ENCODE measurements at regions not wholly inside any gene's neighbourhood (a gene's known extent, or its start where the extent isn't known, plus 50 kb on each side); places are given as distances from the start of the nearest gene placed in this dataset.
A peak's percentile ranks its signal among the peaks of the same experiment; 100 is the strongest.

DNA sequence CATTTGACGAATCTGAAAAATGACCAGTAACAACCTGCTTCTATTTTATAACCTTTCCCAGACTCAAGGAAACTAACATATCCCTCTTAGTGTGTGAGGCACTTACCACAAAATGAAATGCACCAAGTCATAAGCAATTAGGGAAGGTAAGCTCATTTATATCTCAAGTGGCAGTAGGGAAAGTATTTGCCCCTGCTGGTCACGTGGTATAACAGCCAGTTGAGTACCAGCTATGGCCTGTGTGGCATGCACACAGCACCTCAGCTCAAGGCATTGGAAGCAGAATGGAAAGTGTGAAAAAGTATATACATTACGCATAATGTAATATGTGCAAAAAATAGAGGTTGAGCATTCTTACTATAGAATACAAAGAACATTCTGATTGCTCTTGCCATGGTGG is 178.3 kb upstream of the GYPA start:
- Histone ChIP-seq H3K9me3 (peaks cover 3% of the 10 kb centered on the region; the same call in 1 of the 2 replicates), H3K4me3 (no peak overlapping the region), H3K27me3 (ENCODE audit: low read depth) (no peaks in the 10 kb centered on the region), H3K36me3 (replicated peaks) (no peaks in the 10 kb centered on the region), H3K4me1 (no peaks in the 10 kb centered on the region)
- in situ Hi-C loops (cut with MboI; ENCODE audit: low sequenced_read_pairs): no loop called here
- DNase-seq (ENCODE audit: low spot score in 2 of 2): no peak

DNA sequence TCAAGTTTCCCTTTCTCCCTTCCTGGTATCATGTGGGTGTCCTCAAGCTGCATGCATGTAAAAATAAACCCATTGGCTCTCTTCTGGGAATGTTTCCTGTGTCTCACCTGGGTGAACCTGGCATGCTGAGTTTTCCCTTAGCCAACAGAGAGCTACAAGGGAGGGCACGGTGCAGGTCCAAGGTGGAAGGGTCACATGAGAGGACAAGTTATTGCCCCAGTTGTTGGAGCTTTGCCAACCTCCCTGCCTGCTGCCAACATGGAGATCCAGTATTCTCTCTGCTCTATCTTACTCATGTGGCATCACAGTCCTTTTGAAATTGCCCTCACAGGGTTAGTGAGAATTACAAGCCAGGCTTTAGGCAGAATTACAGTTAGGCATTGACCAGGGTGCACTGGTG is 196.1 kb upstream of the GYPA start:
- no peaks in the 10 kb centered on the region for H3K27me3 ChIP-seq (ENCODE audit: low read depth)
- no peaks in the 10 kb centered on the region for H3K36me3 ChIP-seq (replicated peaks)
- in situ Hi-C loops (cut with MboI; ENCODE audit: low sequenced_read_pairs): no loop called here
- H3K4me1 ChIP-seq: no peaks in the 10 kb centered on the region
- DNase-seq (ENCODE audit: low spot score in 2 of 2): no peak
- no peaks in the 10 kb centered on the region for H3K9me3 ChIP-seq
- H3K4me3 ChIP-seq: no peak overlapping the region

DNA sequence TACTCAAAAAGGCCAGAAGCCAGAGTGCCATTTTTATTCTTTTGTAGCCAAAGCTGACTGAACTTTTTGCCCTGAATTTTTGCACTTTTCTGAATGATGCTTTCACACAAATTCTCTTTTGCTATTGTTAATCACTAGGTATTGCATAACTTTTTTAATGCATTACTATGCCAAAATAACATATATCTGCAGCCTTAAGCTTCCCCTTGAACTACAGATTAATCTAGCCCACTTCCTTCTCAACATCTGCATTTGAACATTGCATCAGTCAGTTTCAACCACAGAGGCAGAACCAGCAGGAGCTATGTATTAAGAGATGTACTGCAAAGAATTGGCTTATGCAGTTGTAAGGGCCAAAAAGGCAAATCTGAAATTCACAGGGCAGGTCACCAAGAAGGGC is 197.6 kb upstream of the GYPA start:
- no peaks in the 10 kb centered on the region for H3K36me3 ChIP-seq (replicated peaks)
- no peaks in the 10 kb centered on the region for H3K4me1 ChIP-seq
- H3K4me3 ChIP-seq: no peak overlapping the region
- DNase-seq (ENCODE audit: low spot score in 2 of 2): no peak
- in situ Hi-C loops (cut with MboI; ENCODE audit: low sequenced_read_pairs): no loop called here
- no peaks in the 10 kb centered on the region for H3K27me3 ChIP-seq (ENCODE audit: low read depth)
- no peaks in the 10 kb centered on the region for H3K9me3 ChIP-seq

DNA sequence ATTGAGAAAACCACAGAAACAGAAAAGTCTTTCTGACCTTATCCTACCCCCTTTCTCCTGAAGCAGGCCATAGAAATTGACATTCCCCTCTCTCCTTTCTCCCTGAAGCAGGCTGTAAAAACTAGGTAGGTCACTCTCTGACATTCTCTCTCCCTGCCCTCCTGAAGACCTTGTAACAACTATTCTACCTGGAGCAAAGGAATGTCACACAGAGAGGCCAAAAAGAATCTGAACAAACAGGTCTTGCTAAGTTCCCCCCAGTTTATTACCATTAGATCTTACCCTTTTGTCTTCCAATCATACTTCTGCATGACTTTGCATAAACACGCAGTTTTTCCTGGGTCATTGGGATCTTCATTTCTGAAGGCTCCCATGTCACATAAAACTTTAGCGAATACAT is 198.3 kb upstream of the GYPA start:
- H3K4me3 ChIP-seq: no peak overlapping the region
- no peaks in the 10 kb centered on the region for H3K27me3 ChIP-seq (ENCODE audit: low read depth)
- DNase-seq (ENCODE audit: low spot score in 2 of 2): no peak
- H3K4me1 ChIP-seq: no peaks in the 10 kb centered on the region
- H3K9me3 ChIP-seq: no peaks in the 10 kb centered on the region
- no peaks in the 10 kb centered on the region for H3K36me3 ChIP-seq (replicated peaks)
- in situ Hi-C loops (cut with MboI; ENCODE audit: low sequenced_read_pairs): no loop called here

DNA sequence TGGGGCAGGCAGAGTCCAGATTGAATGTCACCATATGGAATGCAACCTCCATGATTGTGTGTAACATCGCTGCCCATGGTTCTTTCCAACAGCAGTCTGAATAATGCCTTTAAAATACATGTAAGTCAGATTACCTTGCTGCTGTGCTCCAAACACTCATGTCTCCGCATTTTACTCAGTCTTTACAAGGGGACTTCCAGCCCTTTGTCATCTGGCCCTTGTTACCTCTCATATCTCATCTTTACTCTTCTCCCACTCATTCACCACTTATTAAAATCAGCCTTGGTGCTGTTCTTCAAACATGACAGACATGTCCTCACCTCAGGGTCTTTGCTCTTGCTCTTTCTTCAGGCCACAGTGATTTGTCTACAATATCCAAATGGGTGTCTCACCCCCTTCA is 200.4 kb upstream of the GYPA start:
- in situ Hi-C loops (cut with MboI; ENCODE audit: low sequenced_read_pairs): no loop called here
- DNase-seq (ENCODE audit: low spot score in 2 of 2): no peak
- no peaks in the 10 kb centered on the region for H3K27me3 ChIP-seq (ENCODE audit: low read depth)
- H3K36me3 ChIP-seq (replicated peaks): no peaks in the 10 kb centered on the region
- no peaks in the 10 kb centered on the region for H3K4me1 ChIP-seq
- no peak overlapping the region for H3K4me3 ChIP-seq
- no peaks in the 10 kb centered on the region for H3K9me3 ChIP-seq

DNA sequence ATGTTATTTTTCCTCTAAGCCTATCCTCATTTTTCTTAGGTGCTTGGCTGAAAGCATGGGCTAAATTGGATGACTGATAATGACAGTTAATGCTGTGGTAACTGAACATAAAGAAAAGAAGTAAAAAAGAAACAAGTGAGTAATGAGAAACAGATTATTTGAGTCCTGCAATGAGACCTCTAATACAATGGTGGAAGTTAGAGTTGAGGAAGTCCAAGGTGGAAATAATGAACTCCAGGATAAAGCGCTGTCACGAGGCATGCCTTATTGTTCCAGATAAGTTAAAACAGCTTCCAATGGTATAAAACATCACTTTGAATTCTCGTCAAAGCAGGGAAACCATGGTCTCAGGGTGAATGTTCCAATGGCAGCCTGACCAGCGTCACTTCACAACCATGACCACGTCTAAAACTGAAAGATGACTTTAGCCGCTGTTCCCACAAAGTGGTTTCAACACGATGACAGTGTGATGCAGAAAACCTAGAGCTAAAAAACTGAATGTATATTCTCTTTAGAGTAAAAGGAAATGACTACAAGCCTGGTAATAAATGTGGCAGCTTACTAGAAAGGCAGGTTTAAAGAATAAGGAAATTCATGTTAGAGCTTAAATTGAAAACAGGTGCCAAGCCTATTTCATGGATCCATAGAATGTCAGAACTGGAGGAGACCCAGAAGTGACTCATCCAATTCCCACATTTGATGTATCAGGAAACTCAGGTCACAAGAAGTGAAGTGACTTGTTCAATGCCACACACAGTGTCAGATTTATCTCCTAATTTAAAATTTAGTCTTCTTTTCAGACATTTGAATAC is 202.6 kb upstream of the GYPA start:
- in situ Hi-C loops (cut with MboI; ENCODE audit: low sequenced_read_pairs): no loop called here

DNA sequence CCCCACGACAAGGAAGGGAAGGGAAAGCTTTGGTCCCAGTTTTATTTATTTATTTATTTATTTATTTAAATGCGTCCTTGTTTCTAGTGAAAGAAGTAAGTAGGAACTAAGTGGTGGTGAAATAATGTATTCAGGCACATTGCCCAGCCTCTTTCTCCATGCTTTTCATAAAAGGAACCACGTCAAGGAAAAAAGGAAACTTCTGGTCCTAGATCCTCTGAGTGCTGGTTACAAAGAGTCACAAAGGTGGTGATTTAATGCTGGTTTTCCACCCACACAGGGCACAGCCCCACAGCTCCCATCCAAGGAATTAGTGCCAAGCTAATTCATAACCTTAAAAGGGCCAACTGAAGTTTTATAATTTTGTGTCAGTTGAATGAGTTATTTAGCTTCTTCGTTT is 206.6 kb upstream of the GYPA start:
- Histone ChIP-seq H3K4me1 (no peaks in the 10 kb centered on the region), H3K27me3 (ENCODE audit: low read depth) (peaks cover 4% of the 10 kb centered on the region; the same call in 1 of the 2 replicates), H3K36me3 (replicated peaks) (no peaks in the 10 kb centered on the region), H3K9me3 (no peaks in the 10 kb centered on the region), H3K4me3 (no peak overlapping the region)
- DNase-seq (ENCODE audit: low spot score in 2 of 2): no peak
- in situ Hi-C loops (cut with MboI; ENCODE audit: low sequenced_read_pairs): no loop called here

More for the DNA sequence above, 202.6 kb upstream of the GYPA start:
- Histone ChIP-seq H3K27me3 (ENCODE audit: low read depth) (no peaks in the 10 kb centered on the region), H3K4me1 (no peaks in the 10 kb centered on the region), H3K4me3 (no peak overlapping the region), H3K36me3 (replicated peaks) (no peaks in the 10 kb centered on the region), H3K9me3 (no peaks in the 10 kb centered on the region)
- no peak for DNase-seq (ENCODE audit: low spot score in 2 of 2)

DNA sequence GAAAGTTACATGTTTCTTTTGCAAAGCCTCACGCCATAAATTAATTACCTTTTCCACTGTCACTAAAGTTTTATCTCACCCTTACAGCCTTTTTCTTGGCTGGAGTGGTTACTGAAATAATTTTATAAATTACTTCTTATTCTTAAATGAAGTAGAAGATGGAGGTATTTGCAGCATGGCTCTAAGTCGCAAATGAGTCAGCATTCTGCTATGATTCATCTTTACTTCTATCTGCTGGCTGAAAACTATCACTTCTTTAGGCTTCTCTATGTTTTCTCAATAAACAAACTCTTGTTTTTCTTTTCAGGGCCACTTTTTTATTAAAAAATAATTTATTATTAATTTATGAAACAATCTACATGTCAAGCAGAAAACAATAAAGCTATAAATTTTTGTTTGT is 210.2 kb upstream of the GYPA start:
- no peak overlapping the region for H3K4me3 ChIP-seq
- H3K27me3 ChIP-seq (ENCODE audit: low read depth): peaks cover 4% of the 10 kb centered on the region; the same call in 1 of the 2 replicates
- in situ Hi-C loops (cut with MboI; ENCODE audit: low sequenced_read_pairs): no loop called here
- H3K36me3 ChIP-seq (replicated peaks): no peaks in the 10 kb centered on the region
- DNase-seq (ENCODE audit: low spot score in 2 of 2): no peak
- H3K4me1 ChIP-seq: peaks cover 3% of the 10 kb centered on the region
- no peaks in the 10 kb centered on the region for H3K9me3 ChIP-seq

DNA sequence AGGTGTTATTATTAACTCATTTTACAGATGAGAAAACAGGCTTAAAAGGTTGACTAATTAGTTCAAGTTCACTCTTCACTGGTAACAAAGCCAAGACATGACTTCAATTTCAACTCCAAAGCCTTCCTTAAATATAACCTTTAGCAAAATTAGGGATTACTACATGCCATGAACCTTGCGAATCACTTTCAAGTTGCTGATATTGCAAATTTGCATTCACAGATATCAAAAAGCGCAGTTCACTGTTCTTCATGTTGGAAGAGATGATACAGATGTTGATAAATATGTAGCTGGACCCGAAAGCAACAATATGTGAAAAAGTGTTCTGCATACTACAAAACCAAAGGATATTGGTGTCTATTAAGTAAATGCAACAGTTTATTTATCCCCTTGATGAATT is 210.8 kb upstream of the GYPA start:
- in situ Hi-C loops (cut with MboI; ENCODE audit: low sequenced_read_pairs): no loop called here
- H3K4me1 ChIP-seq: peaks cover 8% of the 10 kb centered on the region
- no peaks in the 10 kb centered on the region for H3K9me3 ChIP-seq
- no peaks in the 10 kb centered on the region for H3K36me3 ChIP-seq (replicated peaks)
- DNase-seq (ENCODE audit: low spot score in 2 of 2): no peak
- H3K4me3 ChIP-seq: no peak overlapping the region
- peaks cover 4% of the 10 kb centered on the region; the same call in 1 of the 2 replicates for H3K27me3 ChIP-seq (ENCODE audit: low read depth)

DNA sequence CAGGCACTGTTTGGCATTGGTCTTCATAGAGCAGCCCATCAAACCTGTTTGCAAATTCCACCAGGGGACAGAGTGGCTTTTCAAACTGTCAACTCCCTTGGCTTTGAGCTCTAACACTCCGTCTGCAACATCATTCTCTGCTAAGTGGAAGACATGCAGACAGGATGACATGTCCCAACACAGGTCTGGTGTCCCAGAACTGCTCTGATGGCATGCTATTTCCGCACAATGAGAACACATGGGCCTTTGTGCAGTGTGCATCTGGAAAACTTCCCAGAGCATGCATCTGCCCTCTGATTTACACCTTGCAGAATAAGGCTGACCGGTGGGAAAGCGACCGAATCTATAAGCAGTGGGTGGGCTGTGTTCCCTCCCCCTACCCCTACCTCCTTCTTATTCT is 212.8 kb upstream of the GYPA start:
- Histone ChIP-seq H3K4me1 (peaks cover 14% of the 10 kb centered on the region), H3K27me3 (ENCODE audit: low read depth) (peaks cover 4% of the 10 kb centered on the region; the same call in 1 of the 2 replicates), H3K4me3 (no peak overlapping the region), H3K36me3 (replicated peaks) (no peaks in the 10 kb centered on the region), H3K9me3 (no peaks in the 10 kb centered on the region)
- DNase-seq (ENCODE audit: low spot score in 2 of 2): no peak
- in situ Hi-C loops (cut with MboI; ENCODE audit: low sequenced_read_pairs): no loop called here

DNA sequence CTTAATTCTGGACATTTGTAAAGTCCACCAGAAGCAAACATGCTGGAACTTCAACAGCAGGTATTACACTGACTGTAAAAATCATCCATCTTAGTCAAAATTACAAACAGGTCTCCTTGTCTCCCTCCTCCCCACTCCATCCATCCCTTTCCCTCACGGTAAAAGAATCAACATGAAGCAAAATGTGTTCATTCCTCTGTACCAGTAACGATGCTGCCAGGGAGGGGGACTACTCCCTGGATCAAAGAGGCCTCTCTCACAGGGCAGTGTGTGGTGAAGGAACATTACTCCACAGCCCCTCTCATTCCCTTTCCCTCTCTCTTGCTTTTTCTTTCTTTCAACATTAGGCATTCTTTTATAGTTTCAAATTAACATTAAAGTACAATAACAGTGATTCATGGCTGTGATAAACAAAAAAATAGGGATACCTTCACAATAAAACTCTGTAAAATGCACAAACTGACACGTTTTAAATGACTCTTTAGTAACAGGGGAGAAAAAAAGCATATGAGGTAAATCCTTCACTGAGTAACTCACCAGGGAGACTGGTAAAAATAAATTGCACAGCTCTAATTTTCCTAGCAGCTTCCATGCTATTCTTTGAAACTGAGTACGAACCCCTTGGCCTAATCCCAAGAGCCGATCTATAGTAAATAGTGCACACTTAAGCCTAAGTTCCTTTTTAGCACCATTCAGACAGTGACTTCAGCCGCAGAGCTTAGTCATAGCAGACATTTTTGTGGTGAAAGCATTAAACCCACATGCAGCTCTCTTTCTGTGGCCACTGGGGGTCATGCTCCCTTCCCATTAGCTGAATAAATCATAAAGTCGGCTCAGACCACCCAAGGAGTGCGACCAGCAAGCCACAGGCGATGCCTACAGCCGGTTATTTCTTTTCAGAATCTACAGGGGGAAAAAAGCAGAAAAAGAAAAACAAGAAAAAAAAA is 215.6 kb upstream of the GYPA start:
- DNase-seq (ENCODE audit: low spot score in 2 of 2): peak; percentile 81 to 88
- in situ Hi-C loops (cut with MboI; ENCODE audit: low sequenced_read_pairs): no loop called here
- no peak overlapping the region for H3K4me3 ChIP-seq
- H3K9me3 ChIP-seq: no peaks in the 10 kb centered on the region
- H3K36me3 ChIP-seq (replicated peaks): no peaks in the 10 kb centered on the region
- peaks cover 4% of the 10 kb centered on the region; the same call in 1 of the 2 replicates for H3K27me3 ChIP-seq (ENCODE audit: low read depth)
- H3K4me1 ChIP-seq: peaks cover 14% of the 10 kb centered on the region

DNA sequence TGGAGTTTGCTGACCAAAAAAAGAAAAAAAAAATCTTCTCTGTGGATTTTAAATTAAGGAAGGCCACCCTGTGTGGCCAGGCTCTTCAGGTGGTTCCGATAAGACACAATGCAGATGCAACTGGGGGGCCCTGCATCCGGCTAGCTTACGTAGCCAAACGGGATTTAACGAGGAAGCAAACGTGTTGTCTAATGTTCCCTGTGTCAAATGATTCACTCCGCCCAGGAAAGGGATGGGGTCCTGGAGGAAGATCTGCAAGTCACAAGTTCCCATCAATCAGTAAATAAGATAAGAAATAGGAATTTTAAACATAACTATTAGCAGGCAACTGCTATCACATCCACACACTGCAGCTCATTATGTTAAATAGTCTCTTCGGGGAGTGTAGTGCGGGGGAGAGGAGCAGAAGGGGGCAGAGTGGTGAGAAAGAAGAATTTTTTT is 216.4 kb upstream of the GYPA start:
- Histone ChIP-seq H3K36me3 (replicated peaks) (no peaks in the 10 kb centered on the region), H3K4me3 (no peak overlapping the region), H3K4me1 (peaks cover 14% of the 10 kb centered on the region), H3K27me3 (ENCODE audit: low read depth) (no peaks in the 10 kb centered on the region), H3K9me3 (no peaks in the 10 kb centered on the region)
- DNase-seq (ENCODE audit: low spot score in 2 of 2): no peak
- in situ Hi-C loops (cut with MboI; ENCODE audit: low sequenced_read_pairs): no loop called here

DNA sequence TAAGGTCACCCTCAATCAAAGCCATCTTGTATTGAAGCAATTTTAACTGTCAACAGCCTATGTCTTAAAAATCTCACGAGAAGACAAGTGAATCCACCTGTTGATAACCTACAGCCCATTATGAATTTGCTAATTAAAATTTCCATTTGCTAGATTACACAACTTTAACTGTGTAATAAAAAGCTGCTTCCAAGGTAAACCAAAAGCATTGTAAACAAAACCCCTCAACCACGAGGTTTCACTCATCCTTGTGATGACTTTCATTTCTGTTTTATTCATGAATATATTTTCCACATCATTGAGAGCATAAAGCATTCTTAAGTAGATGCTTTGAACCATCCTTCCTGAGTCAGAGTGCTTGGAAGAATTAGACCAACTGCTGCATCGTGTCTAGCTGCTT is 217.5 kb upstream of the GYPA start:
- in situ Hi-C loops (cut with MboI; ENCODE audit: low sequenced_read_pairs): no loop called here
- Histone ChIP-seq H3K4me1 (peaks cover 14% of the 10 kb centered on the region), H3K36me3 (replicated peaks) (no peaks in the 10 kb centered on the region), H3K27me3 (ENCODE audit: low read depth) (no peaks in the 10 kb centered on the region), H3K4me3 (no peak overlapping the region), H3K9me3 (no peaks in the 10 kb centered on the region)
- DNase-seq (ENCODE audit: low spot score in 2 of 2): no peak

Data from HAP-1 (cell line).